ENCODE measurements at regions not wholly inside any gene's neighbourhood (a gene's known extent, or its start where the extent isn't known, plus 50 kb on each side); places are given as distances from the start of the nearest gene placed in this dataset.

- TF ChIP-seq CTCF (IDR thresholded peaks at IDR 0.05 in 2 of 3, conservative IDR thresholded peaks at IDR 0.05 in 1 of 3; ENCODE audit: insufficient read depth in 2 of 3, low read depth in 1 of 3, low read length in 3 of 3) = no peak
- no peak for TF ChIP-seq HMG20A (CRISPR knock-in tag; conservative IDR thresholded peaks at IDR 0.05)
- TF ChIP-seq CCAR2 (IDR thresholded peaks at IDR 0.05; ENCODE audit: low read depth, low read length) = no peak
- TF ChIP-seq SIN3B (IDR thresholded peaks at IDR 0.05; ENCODE audit: low read depth) = no peak
- TF ChIP-seq STAG1 (CRISPR knock-in tag; IDR thresholded peaks at IDR 0.05; ENCODE audit: borderline replicate concordance) = no peak
- no peak for TF ChIP-seq MAFF (IDR thresholded peaks at IDR 0.05; ENCODE audit: low read length)
- TF ChIP-seq MAX (CRISPR knock-in tag; IDR thresholded peaks at IDR 0.05) = no peak
- no peak for TF ChIP-seq ZFP1 (CRISPR knock-in tag; IDR thresholded peaks at IDR 0.05)
- TF ChIP-seq ELK1 (CRISPR knock-in tag; IDR thresholded peaks at IDR 0.05) = no peak
Observed at GRCh38 chrX:39203427-39203826, 402.2 kb downstream of the MID1IP1 start.
